ENCODE measurements at regions not wholly inside any gene's neighbourhood (a gene's known extent, or its start where the extent isn't known, plus 50 kb on each side); places are given as distances from the start of the nearest gene placed in this dataset.
"Not testable (repeated sequence)": the region's sequence is repeated elsewhere in the genome, so short reads cannot be mapped to it uniquely, and the experiment has no call there.

GRCh38 chr2:82143343-82143742 lies 1838.8 kb upstream of the LRRTM1 start:
- no peak for DNase-seq

GRCh38 chr2:82139979-82140611 lies 1835.5 kb upstream of the LRRTM1 start:
- DNase-seq = no peak

- no peak for DNase-seq
Observed at GRCh38 chr2:82137441-82137840, 1832.9 kb upstream of the LRRTM1 start.

- DNase-seq = no peak
Observed at GRCh38 chr2:82128051-82128450, 1823.5 kb upstream of the LRRTM1 start.

- no peak for DNase-seq
Observed at GRCh38 chr2:82124629-82125028, 1820.1 kb upstream of the LRRTM1 start.

GRCh38 chr2:82120654-82121053 lies 1816.1 kb upstream of the LRRTM1 start:
- no peak for DNase-seq

GRCh38 chr2:82120115-82120514 lies 1815.6 kb upstream of the LRRTM1 start:
- no peak for DNase-seq

GRCh38 chr2:82109418-82109817 lies 1804.9 kb upstream of the LRRTM1 start:
- no peak for DNase-seq

GRCh38 chr2:82098617-82099016 lies 1794.1 kb upstream of the LRRTM1 start:
- no peak for DNase-seq

- DNase-seq = no peak
Observed at GRCh38 chr2:82089518-82089917, 1785.0 kb upstream of the LRRTM1 start.

GRCh38 chr2:82084679-82085392 lies 1780.3 kb upstream of the LRRTM1 start:
- DNase-seq = no peak

- DNase-seq = no peak
Observed at GRCh38 chr2:82075875-82076274, 1771.3 kb upstream of the LRRTM1 start.

- no peak for DNase-seq
Observed at GRCh38 chr2:82062463-82062862, 1757.9 kb upstream of the LRRTM1 start.

- no peak for DNase-seq
Observed at GRCh38 chr2:82055846-82056245, 1751.3 kb upstream of the LRRTM1 start.

GRCh38 chr2:82043867-82044266 lies 1739.3 kb upstream of the LRRTM1 start:
- no peak for DNase-seq

- no peak for DNase-seq
Observed at GRCh38 chr2:82027921-82028615, 1723.5 kb upstream of the LRRTM1 start.

GRCh38 chr2:82023710-82024109 lies 1719.2 kb upstream of the LRRTM1 start:
- DNase-seq = no peak

- DNase-seq = no peak
Observed at GRCh38 chr2:82013641-82014040, 1709.1 kb upstream of the LRRTM1 start.

GRCh38 chr2:82007071-82007664 lies 1702.6 kb upstream of the LRRTM1 start:
- DNase-seq = no peak

- not testable (repeated sequence) for DNase-seq
Observed at GRCh38 chr2:82005889-82006288, 1701.3 kb upstream of the LRRTM1 start.

- DNase-seq = no peak
Observed at GRCh38 chr2:82001614-82002013, 1697.1 kb upstream of the LRRTM1 start.

GRCh38 chr2:82000606-82001005 lies 1696.1 kb upstream of the LRRTM1 start:
- DNase-seq = no peak

GRCh38 chr2:81996332-81996731 lies 1691.8 kb upstream of the LRRTM1 start:
- DNase-seq = no peak

- DNase-seq = no peak
Observed at GRCh38 chr2:81991282-81991681, 1686.7 kb upstream of the LRRTM1 start.
